Sigmoid colon (tissue), 6 donors: ENCODE measurements at regions not wholly inside any gene's neighbourhood (a gene's known extent, or its start where the extent isn't known, plus 50 kb on each side); places are given as distances from the start of the nearest gene placed in this dataset.

Source experiments
- DNase-seq: peaks from one replicate; pipeline ENCODE4 v3.0.0-alpha.2; 2019
- H3K27ac ChIP-seq, 4 donors: fragments of 200-600 bp; sonication (generic); one replicate each; pipeline ENCODE4 v1.5.1; 2016 to 2019; ENCODE audit warnings: mild to moderate bottlenecking in 1 of 4
- H3K27me3 ChIP-seq, 3 donors: fragments of 200-600 bp; sonication (generic); one replicate each; pipeline ENCODE4 v1.5.1; 2019; ENCODE audit warnings: mild to moderate bottlenecking in 1 of 3
- H3K36me3 ChIP-seq, 4 donors: fragments of 200-600 bp; sonication (generic); one replicate each; pipeline ENCODE4 v1.5.1; 2016 to 2019
- H3K4me1 ChIP-seq, 4 donors: fragments of 200-600 bp; sonication (generic); one replicate each; pipeline ENCODE4 v1.5.1; 2017 to 2019
- H3K4me3 ChIP-seq, 4 donors: fragments of 200-600 bp; sonication (generic); one replicate each; pipeline ENCODE4 v1.5.1; 2017 to 2019; ENCODE audit warnings: mild to moderate bottlenecking in 2 of 4, moderate library complexity in 1 of 4
- H3K9me3 ChIP-seq, 4 donors: fragments of 200-600 bp in 3 of 4; sonication (generic) in 3 of 4; one replicate each; pipeline versions ENCODE4 v1.5.1 to v1.6.1; 2013 to 2019
- CTCF ChIP-seq, 4 experiments: fragments of 450-650 bp in 3 of 4; fragments of 200-600 bp in 1 of 4; IDR thresholded peaks; one replicate each; pipeline ENCODE4 v1.5.1; 2016 to 2019; ENCODE audit warnings: antibody characterized with exemption in 4 of 4, mild to moderate bottlenecking in 3 of 4, moderate library complexity in 2 of 4
- EP300 ChIP-seq, 4 donors: sonication (generic); formaldehyde crosslinking; IDR thresholded peaks; one replicate each; pipeline ENCODE4 v1.6.1; 2017; ENCODE audit warnings: antibody characterized with exemption in 4 of 4
- POLR2A ChIP-seq, 2 donors: fragments of 450-650 bp; IDR thresholded peaks; one replicate each; pipeline ENCODE4 v1.6.1; 2016; ENCODE audit warnings: antibody characterized with exemption in 2 of 2, mild to moderate bottlenecking in 2 of 2, moderate library complexity in 2 of 2
- POLR2AphosphoS5 ChIP-seq, 4 donors: sonication (generic); formaldehyde crosslinking; IDR thresholded peaks; one replicate each; pipeline ENCODE4 v1.6.1; 2017; ENCODE audit warnings: antibody characterized with exemption in 4 of 4
- WGBS, 2 donors: extraction: QIAGEN DNeasy Blood & Tissue Kit; methylation state at CpG; one replicate each; pipeline ENCODE4 v1.1.7; 2013; 5-methylcytosine and 5-hydroxymethylcytosine counted together
- intact Hi-C: fragments of 100-400 bp; cut with DNase I; formaldehyde crosslinking; loops from one replicate; pipeline ENCODE4 v1.15.1; 2023
- donor health status: healthy with polysubstance abuse.
- donor health status: healthy.

GRCh38 chr7:53657586-53657985 lies 622.2 kb downstream of the POM121L12 start:
- H3K9me3 ChIP-seq = peaks cover 0 to 6% (median 0%) of the 10 kb centered on the region in 4 donors
- H3K4me1 ChIP-seq = no peaks in the 10 kb centered on the region
- no peak for TF ChIP-seq EP300 (IDR thresholded peaks at IDR 0.05)
- no peak for TF ChIP-seq POLR2AphosphoS5 (IDR thresholded peaks at IDR 0.05)
- H3K27me3 ChIP-seq = no peaks in the 10 kb centered on the region
- no peak overlapping the region for H3K27ac ChIP-seq
- intact Hi-C loops = no loop called here
- WGBS, 2 donors = 74 to 76% methylated on average over 1 of the region's 1 CpG
- no peak overlapping the region for H3K4me3 ChIP-seq
- no peaks in the 10 kb centered on the region for H3K36me3 ChIP-seq
- no peak for DNase-seq

GRCh38 chr7:53658951-53659350 lies 623.5 kb downstream of the POM121L12 start:
- H3K9me3 ChIP-seq = peaks cover 0 to 6% (median 0%) of the 10 kb centered on the region in 4 donors
- intact Hi-C loops = no loop called here
- H3K36me3 ChIP-seq = no peaks in the 10 kb centered on the region
- whole genome bisulfite sequencing, 2 donors = 87 to 88% methylated on average over 3 of the region's 3 CpGs
- no peak for DNase-seq
- no peak overlapping the region for H3K27ac ChIP-seq
- H3K27me3 ChIP-seq = no peaks in the 10 kb centered on the region
- no peak for TF ChIP-seq POLR2AphosphoS5 (IDR thresholded peaks at IDR 0.05)
- no peak for TF ChIP-seq CTCF (IDR thresholded peaks at IDR 0.05)
- no peak for TF ChIP-seq POLR2A (IDR thresholded peaks at IDR 0.05)
- TF ChIP-seq EP300 (IDR thresholded peaks at IDR 0.05) = no peak
- H3K4me3 ChIP-seq = no peak overlapping the region
- no peaks in the 10 kb centered on the region for H3K4me1 ChIP-seq

- no peak for DNase-seq
- Histone ChIP-seq H3K9me3 (peaks cover 0 to 6% (median 0%) of the 10 kb centered on the region in 4 donors), H3K4me3 (no peak overlapping the region), H3K36me3 (no peaks in the 10 kb centered on the region), H3K27ac (no peak overlapping the region), H3K27me3 (no peaks in the 10 kb centered on the region), H3K4me1 (no peaks in the 10 kb centered on the region)
- TF ChIP-seq POLR2A (IDR thresholded peaks at IDR 0.05) = no peak
- WGBS, 2 donors = 86 to 91% methylated on average over 4 of the region's 4 CpGs
- intact Hi-C loops = no loop called here
Measured at GRCh38 chr7:53661645-53662217, 626.3 kb downstream of the POM121L12 start.

DNA sequence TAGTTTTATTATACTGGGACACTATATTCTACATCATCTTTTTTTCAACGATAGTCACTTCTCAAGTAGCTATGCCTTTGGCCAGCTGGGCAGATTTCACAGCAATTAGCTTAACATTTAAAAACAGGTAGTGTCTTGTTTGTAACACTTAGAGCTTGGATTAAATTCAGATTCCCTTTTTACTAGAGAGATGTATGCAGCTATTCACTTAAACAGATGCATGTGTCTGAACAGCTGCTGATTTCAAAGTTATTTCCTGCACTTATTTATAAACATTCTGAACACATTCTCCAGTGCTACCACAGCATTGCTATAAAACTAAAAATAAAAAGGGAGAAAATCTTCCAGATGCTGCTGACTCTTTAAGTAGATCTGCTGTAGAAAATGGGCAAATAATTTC lies 637.2 kb downstream of the POM121L12 start:
- WGBS, 2 donors = 73 to 83% methylated on average over 1 of the region's 1 CpG
- DNase-seq = no peak
- Histone ChIP-seq H3K4me1 (peaks cover 0 to 13% (median 3%) of the 10 kb centered on the region in 4 donors), H3K4me3 (no peak overlapping the region), H3K27ac (no peak overlapping the region), H3K27me3 (no peaks in the 10 kb centered on the region), H3K9me3 (no peaks in the 10 kb centered on the region), H3K36me3 (no peaks in the 10 kb centered on the region)
- intact Hi-C loops = no loop called here
- TF ChIP-seq CTCF (IDR thresholded peaks at IDR 0.05) = no peak

DNA sequence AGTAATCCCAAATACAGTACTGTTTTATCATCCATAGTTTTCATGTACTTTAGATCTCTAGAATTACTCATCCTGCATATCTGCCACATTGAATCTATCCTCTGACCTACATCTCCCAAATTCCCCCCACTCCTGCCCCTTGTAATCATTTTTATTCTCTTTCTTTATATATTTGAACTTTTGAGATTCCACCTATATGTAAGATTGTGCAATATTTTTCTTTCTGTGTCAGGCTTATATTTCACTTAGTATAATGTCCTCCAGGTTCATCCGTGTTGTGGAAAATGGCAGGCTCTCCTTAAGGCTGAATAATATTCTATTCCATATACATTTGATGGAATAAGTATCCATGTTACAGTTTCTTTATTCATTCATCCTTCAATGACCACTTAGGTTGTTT lies 640.4 kb downstream of the POM121L12 start:
- peaks cover 0 to 13% (median 3%) of the 10 kb centered on the region in 4 donors for H3K4me1 ChIP-seq
- no peak overlapping the region for H3K27ac ChIP-seq
- no peak for TF ChIP-seq POLR2A (IDR thresholded peaks at IDR 0.05)
- TF ChIP-seq EP300 (IDR thresholded peaks at IDR 0.05) = no peak
- no peaks in the 10 kb centered on the region for H3K36me3 ChIP-seq
- 94 to 96% methylated on average over 1 of the region's 1 CpG for WGBS, 2 donors
- DNase-seq = no peak
- intact Hi-C loops = no loop called here
- H3K4me3 ChIP-seq = no peak overlapping the region
- H3K27me3 ChIP-seq = no peaks in the 10 kb centered on the region
- no peaks in the 10 kb centered on the region for H3K9me3 ChIP-seq

DNA sequence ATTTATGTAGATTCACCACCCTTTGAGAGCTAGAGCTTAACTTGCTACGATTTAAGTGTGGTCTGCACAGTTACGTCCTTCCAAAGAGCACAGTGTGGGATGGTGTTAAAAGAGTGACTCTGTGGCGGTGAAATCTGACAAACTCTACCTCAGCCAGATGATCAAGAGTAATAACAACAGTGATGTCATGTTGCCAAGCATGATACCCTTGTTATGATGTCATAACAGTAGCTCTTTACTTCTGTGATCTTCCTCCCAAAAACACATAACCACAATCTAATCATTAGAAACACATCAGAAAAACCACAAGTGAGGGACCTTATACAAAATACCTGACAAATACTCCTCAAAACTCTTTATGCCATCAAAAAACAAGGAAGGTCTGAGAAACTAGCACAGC lies 649.3 kb downstream of the POM121L12 start:
- WGBS, 2 donors = 86 to 91% methylated on average over 3 of the region's 3 CpGs

More for the DNA sequence above, 649.3 kb downstream of the POM121L12 start:
- no peak for TF ChIP-seq CTCF (IDR thresholded peaks at IDR 0.05)
- no peak for TF ChIP-seq POLR2AphosphoS5 (IDR thresholded peaks at IDR 0.05)
- no peak for TF ChIP-seq EP300 (IDR thresholded peaks at IDR 0.05)
- TF ChIP-seq POLR2A (IDR thresholded peaks at IDR 0.05) = no peak
- Histone ChIP-seq H3K9me3 (peaks cover 0 to 2% (median 0%) of the 10 kb centered on the region in 4 donors), H3K4me1 (no peaks in the 10 kb centered on the region), H3K27me3 (no peaks in the 10 kb centered on the region), H3K4me3 (no peak overlapping the region), H3K27ac (no peak overlapping the region), H3K36me3 (no peaks in the 10 kb centered on the region)
- DNase-seq = no peak
- intact Hi-C loops = no loop called here
